ENCODE measurements at regions not wholly inside any gene's neighbourhood (a gene's known extent, or its start where the extent isn't known, plus 50 kb on each side); places are given as distances from the start of the nearest gene placed in this dataset.
"Not testable (repeated sequence)": the region's sequence is repeated elsewhere in the genome, so short reads cannot be mapped to it uniquely, and the experiment has no call there.

DNA sequence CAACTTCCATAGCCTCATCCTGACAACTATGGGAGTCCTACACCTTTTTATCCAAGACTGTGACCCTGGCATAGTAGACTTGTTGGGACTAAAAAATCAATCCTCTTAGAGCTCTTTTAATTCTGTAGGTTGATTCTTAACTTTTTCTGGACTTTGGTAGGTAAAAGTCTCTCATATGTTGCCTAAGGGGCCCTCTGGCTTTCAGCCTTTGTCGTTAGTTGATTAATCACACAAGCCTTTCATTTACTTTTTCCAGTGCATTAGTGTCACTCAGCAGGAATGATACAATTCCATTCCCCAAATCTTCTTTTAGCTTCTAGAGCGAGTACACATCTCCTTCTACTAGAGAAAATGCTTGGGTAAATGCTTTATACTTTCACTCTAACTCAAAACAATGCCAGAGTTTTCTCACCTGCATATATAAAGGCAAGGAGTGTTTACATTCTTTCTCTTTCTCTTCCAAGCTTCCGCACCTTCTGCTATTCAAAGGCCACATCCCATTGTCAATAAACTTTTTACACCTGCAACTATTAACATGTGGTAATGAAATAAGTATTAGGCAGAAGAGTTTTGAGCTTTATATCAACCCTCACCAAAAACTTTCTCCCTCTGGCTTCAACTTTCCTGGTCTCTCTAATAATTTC is 516.6 kb downstream of the FAM181B start:
- intact Hi-C loops (cut with micrococcal nuclease), result no loop called here

DNA sequence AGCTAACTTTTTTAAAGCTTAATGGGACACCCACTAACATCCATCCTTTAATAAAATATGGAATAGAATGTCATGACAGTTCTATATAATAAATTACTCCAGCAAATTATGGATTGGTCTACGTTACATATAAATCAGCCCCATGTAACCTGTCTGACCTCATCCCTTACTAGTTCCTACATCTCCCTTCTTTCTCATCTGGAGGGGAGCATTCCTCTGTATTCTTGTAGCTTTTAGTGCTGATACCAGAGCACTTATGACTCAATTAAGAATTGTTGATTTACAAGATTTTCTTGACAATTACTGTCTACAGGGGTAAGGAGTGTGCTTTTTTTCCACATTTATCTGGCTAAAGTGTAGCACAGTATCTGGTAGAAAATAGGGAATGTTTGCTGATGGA is 523.7 kb downstream of the FAM181B start:
- intact Hi-C loops (cut with micrococcal nuclease), result no loop called here

DNA sequence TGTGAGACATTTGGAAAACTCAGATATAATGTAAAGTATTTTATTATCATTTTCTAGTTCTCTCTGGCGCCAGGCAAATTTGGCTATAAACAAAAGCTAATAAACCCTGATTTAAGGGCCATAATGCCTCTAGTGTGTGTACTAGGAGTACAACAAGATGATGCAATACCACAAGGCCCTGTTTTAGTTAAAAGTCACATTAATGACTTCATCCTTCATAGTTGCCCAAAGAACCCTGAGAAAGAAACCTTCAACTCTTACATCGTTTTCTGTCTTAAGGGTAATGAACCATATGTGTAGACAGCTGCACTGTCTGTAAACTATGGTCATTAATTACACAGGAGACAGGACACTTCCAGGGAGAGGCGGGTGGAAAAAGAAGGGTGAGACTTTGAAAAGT is 538.4 kb downstream of the FAM181B start:
- intact Hi-C loops (cut with micrococcal nuclease), result loop anchor here (10.0 kb wide), 1 partner anchor 60 kb away; no protein-coding TSS in a partner anchor

DNA sequence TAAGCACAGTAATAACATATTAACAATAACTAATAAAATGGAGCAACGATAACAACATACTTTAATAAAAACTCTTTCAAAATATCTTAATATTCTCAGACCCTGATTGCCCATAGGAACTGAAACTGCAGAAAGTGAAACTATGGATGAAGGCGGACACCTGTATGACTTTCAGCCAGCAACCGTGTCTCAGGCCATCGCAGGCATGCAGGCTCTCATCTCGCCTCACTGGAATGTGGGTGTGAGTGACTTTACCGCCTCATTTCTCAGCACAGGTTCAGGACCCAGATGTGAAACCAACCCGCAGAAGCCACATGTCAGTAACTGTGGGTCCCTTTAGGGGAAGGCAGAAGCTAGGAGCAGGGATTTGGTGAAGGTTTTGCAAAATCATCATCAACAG is 539.1 kb downstream of the FAM181B start:
- intact Hi-C loops (cut with micrococcal nuclease), result loop anchor here (10.0 kb wide), 1 partner anchor 60 kb away; no protein-coding TSS in a partner anchor

DNA sequence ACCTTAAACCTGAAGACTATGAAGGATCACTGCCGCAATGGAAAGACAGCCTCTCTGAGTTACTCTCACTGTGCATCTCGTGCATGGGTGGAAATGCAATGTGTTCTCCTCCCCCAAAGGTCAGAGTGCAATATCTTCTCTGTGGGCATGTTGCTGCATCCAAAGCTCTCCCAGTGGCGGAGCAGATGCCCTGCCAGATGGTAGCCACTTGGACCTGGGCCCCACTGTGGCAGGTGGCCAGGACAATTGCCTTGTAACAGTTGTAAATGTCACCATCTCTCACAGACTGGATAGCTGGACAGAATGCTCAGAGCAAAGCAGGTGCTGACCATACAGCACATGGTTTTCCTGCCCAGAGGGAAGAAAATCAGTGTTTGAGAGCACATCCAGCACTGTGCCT is 542.0 kb downstream of the FAM181B start:
- intact Hi-C loops (cut with micrococcal nuclease), result loop anchor here (10.0 kb wide), 1 partner anchor 57 kb away; no protein-coding TSS in a partner anchor

DNA sequence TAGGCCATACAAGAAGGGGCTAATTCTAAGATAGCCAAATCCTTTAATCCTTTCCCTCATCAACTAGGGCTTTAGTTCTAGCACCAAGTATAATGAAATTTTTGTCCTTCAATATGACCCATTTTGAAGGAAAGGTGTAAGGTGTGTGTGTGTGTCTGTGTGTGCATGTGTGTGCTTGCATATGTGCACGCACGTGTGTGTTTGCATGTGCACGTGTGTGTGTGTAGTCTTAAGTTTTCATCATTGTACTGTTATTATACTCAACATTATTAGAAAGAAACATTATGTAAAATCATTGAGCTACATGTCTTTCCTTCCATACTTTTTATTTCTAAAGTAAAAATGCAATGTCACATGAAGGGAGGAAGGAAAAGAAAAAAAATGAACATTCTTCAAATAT is 547.7 kb downstream of the FAM181B start:
- intact Hi-C loops (cut with micrococcal nuclease), result no loop called here

DNA sequence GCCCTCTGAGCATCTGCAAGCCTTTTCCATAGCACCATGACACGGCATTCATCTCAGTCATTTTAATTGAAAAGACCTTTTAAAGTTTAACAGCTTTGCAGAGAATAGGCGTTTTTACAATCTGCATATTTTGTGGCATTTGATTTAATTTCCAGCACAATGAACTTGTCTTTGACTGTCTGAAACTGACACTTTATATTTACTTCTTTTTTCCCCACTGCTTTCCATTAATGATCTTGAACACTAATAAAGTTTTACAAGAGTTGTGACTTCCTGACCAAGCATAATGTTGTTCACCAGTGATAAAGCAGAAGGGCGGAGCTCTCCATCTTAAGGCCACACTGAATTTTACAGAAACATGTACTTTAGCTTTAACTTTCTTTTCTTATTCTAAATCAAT is 548.7 kb downstream of the FAM181B start:
- intact Hi-C loops (cut with micrococcal nuclease), result no loop called here

DNA sequence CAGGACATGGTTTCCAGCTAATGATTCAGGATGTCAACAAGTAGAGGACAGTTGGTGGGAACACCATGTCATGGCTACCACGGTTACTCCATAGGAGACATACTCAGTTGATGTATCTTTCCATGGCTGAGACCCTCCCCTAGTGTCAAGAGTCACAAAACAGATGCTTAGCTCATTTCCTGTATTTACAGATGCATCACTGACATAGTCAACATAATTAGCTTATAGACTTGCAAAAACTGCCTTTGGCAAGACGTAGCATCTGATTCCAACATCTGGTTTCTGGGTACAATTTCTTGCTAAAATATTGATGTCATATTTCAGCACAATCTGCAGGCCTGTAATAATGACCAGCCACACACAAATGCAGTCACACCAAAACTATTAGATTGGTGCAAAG is 550.3 kb downstream of the FAM181B start:
- intact Hi-C loops (cut with micrococcal nuclease), result no loop called here

DNA sequence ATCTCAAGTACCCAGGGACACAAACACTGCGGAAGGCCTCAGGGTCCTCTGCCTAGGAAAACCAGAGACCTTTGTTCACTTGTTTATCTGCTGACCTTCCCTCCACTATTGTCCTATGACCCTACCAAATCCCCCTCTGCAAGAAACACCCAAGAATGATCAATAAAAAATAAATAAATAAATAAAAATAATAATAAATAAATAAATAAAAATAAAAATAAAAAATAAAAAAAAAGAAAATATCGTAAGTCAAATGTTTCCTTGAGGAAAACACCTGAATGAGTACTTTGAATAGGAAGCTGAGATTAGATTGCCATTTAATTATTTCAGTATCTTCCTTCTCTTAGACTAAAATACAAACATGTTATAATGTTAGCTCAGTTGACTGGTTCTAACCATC is 551.0 kb downstream of the FAM181B start:
- intact Hi-C loops (cut with micrococcal nuclease), result not testable (repeated sequence)

DNA sequence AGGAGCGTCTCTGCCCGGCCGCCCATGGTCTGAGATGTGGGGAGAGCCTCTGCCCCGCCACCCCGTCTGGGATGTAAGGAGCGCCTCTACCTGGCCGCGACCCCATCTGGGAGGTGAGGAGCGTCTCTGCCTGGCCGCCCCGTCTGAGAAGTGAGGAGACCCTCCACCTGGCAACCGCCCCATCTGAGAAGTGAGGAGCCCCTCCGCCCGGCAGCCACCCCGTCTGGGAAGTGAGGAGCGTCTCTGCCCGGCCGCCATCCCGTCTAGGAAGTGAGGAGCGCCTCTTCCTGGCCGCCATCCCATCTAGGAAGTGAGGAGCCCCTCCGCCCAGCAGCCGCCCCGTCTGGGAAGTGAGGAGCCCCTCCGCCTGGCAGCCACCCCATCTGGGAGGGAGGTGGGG is 551.9 kb downstream of the FAM181B start:
- intact Hi-C loops (cut with micrococcal nuclease), result not testable (repeated sequence)

DNA sequence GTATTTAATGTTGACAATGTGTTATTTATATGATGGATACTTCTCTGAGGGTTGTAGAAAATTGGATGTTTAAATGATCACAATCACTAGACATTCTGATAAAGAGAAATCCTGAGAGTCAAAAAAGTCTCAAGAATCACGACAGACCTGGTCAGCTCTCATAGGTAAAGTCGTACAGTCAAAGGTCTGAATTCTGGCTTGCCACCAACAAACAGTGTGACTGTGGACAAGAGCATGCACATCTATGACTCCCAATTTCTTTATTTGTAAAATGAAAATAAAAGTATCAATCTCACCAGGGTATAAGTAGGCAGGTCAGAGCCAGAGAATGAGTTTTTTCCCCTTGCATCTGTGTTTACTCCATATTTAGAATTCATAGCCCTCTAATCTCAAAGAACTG is 556.7 kb downstream of the FAM181B start:
- intact Hi-C loops (cut with micrococcal nuclease), result no loop called here

DNA sequence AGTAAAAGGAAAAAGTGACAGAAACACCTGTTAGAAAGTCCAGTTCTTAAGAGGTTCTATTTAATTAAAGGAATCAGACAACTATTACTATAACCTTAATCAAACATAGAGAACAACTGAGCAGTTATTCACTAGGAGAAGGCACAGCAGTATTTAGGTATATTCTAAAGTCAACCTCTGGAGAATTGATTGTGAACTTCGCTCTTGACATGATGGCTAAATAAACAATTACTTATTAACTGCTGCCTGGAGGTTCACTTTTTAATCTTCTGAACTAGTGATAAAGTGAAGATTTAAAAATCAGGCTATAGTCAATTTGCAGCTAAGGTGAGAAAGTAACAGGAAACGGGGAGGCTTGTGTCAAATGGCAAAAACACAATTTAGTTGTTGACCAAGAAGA is 557.3 kb downstream of the FAM181B start:
- intact Hi-C loops (cut with micrococcal nuclease), result no loop called here

DNA sequence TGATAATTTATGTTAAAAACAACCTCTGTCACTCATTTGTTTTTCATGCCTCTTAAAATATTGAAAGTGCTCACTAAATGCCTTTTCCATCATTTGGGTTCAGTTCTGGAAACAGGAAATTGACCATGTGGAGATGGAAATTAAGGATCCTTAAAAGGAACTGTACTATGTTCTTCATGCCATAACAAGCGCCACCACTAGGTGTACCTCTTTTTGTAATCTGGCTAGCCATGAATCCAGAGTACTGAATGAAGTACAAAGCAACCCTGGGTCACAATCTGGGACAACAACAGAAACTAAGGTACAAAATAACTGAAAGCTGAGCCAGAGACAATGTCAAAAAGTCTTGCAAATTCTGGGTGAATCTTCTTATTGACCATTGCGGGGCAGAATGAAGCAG is 559.1 kb downstream of the FAM181B start:
- intact Hi-C loops (cut with micrococcal nuclease), result no loop called here

DNA sequence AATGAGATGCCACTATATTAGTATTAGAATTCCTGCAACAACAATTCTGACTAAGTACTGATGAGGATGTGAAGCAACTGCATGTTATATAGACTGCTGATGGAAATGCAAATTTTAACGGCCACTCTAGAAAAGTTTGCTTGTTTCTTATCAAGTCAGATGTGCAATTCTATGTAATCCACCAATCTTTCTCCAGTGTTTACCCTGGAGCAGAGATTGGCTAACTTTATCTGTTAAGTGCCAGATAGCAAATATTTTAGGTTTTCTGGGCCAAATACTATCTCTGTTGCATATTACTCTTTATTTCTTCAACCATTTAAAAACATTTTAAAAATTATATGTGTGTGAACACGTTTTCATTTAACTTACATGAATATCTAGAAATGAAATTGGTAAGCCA is 586.9 kb downstream of the FAM181B start:
- intact Hi-C loops (cut with micrococcal nuclease), result no loop called here

DNA sequence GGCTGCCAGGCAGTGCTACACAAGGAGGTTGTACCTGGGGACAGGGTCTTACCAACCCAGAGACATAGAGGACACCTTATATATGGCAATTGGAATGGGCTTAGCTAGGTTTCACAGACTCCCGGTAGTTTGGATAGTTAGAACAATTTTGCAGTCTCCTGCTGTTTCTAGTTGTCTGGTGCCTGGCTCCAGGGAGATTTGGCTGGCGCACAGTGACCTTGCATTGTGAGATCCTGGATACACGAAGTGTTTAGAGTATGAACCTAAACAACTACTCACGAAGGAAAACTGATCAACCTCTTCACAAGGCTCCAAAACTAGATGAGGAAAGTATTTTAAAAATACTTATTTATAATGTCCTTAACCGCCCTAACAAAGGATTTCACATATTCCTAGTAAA is 614.7 kb downstream of the FAM181B start:
- intact Hi-C loops (cut with micrococcal nuclease), result no loop called here

DNA sequence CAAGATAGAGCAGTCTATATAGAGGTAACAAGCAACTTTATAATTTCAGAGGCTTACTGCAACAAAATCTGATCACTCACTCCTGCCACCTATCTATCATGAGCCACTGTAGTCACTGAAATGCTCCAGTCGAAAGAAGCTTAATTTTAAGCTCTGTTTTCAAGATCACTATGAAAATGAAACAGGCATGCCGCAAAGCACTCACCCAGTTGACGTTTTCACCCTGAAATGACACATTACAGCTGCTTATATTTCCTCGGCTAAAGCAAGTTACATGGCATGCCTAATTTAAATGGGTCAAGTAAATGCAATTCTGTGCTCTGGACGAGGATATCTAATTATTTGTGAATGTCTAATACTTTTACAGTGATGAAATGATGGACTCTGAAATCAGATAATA is 616.3 kb downstream of the FAM181B start:
- intact Hi-C loops (cut with micrococcal nuclease), result no loop called here

DNA sequence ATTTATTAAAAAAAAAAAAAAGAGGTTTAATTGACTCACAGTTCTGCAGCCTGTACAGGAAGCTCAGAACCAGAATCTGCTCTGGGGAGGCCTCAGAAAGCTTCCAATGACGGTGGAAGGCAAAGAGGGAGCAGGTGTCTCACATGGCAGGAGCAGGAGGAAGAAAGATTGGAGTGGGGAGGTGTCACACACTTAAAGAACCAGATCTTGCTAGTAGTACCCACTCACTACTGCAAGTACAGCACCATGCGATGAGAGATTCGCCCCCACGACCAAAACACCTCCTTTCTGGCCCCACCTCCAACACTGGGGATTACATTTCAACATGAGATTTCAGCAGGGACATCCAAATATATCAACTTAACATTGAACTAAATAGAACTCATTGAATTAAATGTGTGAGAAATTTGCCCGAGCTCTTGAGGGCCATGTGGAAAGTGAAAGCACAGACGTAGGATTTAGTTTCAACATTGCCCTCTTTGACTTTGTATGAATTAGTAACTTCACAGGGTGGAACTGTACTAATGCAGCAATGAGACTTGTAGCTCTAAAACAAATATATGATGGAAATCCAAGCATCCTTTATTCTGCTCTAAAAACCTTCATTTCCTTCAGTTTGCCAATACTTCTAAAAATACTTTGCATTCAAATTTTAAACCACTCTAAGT is 628.2 kb downstream of the FAM181B start:
- intact Hi-C loops (cut with micrococcal nuclease), result no loop called here

DNA sequence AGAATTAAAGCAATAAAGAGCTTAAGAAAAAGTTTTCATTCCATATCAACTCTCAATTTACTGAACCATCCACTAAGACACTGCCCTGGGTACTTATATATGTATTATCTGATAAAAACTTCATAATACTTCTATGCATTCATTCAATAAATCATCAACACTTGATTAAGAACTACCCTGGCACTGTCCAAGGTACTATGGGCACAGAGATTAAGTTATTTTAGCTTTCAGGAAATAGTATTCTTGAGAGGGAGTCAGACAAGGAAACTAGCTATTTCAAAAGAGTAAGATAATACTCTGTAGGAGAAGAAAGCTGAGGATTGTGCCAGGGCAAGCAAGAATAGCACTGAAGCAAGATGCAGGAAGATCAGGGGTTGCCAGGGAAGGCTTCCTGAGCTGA is 640.8 kb downstream of the FAM181B start:
- intact Hi-C loops (cut with micrococcal nuclease), result no loop called here

DNA sequence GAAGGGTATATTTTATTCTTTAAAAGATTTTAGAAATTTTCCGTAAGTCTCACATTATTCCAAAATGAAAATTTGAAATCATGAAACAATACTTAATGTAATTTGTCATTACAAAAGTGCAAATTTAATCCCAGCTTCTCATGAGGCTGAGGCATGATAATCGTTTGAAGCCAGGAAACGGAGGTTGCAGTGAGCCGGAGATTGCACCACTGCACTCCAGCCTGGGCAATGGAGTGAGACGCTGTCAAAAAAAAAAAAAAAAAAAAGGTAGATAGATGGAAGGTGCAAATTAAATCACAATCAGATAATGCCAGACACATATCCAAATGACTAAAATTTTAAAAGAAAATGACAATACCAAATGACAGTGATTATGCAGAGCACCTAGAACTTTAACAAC is 644.2 kb downstream of the FAM181B start:
- intact Hi-C loops (cut with micrococcal nuclease), result no loop called here

DNA sequence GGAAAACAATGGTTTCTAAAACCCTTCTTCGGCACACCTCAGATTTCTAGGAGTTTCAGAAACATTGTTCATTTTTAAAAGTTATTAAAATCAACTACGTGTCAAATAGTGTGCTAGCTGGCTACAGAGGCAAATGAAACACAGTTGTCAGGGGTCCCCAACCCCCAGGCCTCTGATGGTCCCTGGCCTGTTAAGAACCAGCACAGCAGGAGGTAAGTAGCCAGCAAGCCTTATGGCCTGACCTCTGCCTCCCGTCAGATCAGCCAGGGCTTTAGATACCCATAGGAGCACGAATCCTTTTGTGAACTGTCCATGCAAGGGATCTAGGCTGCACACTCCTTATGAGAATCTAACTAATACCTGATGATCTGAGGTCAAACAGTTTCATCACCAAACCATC is 648.2 kb downstream of the FAM181B start:
- intact Hi-C loops (cut with micrococcal nuclease), result no loop called here

DNA sequence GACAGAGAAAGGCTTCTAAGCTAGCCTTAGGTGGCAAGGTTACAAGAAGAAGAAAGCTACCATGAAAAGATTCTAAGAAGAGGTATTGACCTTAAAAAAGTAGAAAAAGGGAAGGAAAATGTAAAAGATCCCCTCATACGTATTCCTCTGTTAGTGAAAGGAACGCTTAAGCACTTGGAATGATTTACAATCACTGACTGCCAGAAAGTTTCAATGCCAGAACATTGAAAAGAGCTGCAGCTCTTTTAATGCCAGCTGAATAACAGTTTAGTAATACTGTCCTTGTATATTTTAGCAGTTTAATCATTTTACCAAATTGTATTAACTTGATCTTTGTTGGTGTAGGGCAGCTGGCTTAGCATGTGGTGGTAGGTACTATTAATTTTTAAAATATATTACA is 650.7 kb downstream of the FAM181B start:
- intact Hi-C loops (cut with micrococcal nuclease), result no loop called here

DNA sequence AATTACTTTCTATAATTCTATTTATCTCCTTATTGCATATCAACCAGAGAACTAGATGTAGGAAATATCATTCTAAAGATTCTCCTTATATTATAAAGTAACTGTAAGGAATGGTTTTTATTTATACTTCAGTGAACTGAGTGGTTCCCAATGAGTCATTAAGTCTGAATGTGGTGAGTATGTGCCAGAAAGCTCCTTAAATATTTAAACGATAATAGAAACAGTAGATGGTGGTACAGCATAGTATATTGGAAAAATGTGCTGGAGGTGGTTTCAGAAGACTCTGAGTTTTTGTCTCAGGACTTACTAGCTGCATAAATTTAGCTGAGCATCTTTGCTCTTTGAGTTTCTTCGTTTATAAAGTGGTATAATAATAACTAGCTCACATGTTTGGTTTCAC is 653.5 kb downstream of the FAM181B start:
- intact Hi-C loops (cut with micrococcal nuclease), result no loop called here

DNA sequence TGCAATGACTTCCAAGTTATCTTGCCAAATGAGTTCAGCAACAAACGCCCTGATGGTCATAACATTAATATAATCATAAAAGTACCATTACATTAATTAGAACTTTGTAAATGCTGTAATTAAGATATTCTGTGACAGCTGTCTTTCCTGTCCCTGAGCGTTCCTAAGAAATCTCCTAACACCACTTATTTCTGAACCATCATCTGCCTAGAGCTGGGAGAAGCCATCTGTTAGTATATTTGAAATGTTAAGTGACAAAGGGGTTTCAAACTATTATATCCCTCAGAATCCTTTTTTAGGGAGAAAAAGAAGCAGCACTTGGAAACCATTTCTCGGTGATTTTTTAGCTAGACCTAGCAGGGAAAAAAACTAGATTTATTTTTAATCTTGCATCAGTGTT is 657.5 kb downstream of the FAM181B start:
- intact Hi-C loops (cut with micrococcal nuclease), result no loop called here
